Panc1 (cell line): ENCODE measurements at regions not wholly inside any gene's neighbourhood (a gene's known extent, or its start where the extent isn't known, plus 50 kb on each side); places are given as distances from the start of the nearest gene placed in this dataset.
"Not testable (repeated sequence)": the region's sequence is repeated elsewhere in the genome, so short reads cannot be mapped to it uniquely, and the experiment has no call there.

Experiments
- ATAC-seq: fragments of 200-7000 bp; cut with Tn5 transposase; 2 replicates; pipeline ENCODE4 v1.9.1; 2020; ENCODE audit warnings: mild to moderate bottlenecking, moderate library complexity
- BruUV-seq: library from RNA; stranded (reverse); fragments of 400-500 nt; replicated peaks from 2 replicates; lab custom pipeline; 2021; lab: Mats Ljungman, UMichigan
- CTCF ChIA-PET: fragments of 300-600 bp; sonication (Branson Sonifier 250); formaldehyde crosslinking; loops from one replicate; lab custom pipeline; 2022; ENCODE audit warnings: antibody characterized with exemption; lab: Charles Lee
- POLR2A ChIA-PET: fragments of 300-600 bp; sonication (Branson Sonifier 250); formaldehyde crosslinking; loops from one replicate; lab custom pipeline; 2022; ENCODE audit warnings: antibody characterized with exemption; lab: Charles Lee
- DNase-seq: peaks from one replicate; pipeline ENCODE4 v3.0.0-alpha.2; 2010; ENCODE audit warnings: low read depth, low spot score
- H3K27ac ChIP-seq: 2 replicates; pipeline ENCODE4 v1.5.1; 2011; ENCODE audit warnings: mild to moderate bottlenecking, low read length, inconsistent platforms
- H3K27me3 ChIP-seq: fragments of 200-500 bp; sonication (Bioruptor generic); 2 replicates; pipeline ENCODE4 v1.6.0; 2014; ENCODE audit warnings: low read length, inconsistent platforms; ENCODE audit not compliant: control insufficient read depth, insufficient read depth
- H3K36me3 ChIP-seq: fragments of 200-500 bp; sonication (Bioruptor generic); 2 replicates; pipeline ENCODE4 v1.5.1; 2014; ENCODE audit warnings: inconsistent platforms, mild to moderate bottlenecking, low read length, moderate library complexity; ENCODE audit not compliant: control insufficient read depth, insufficient read depth
- H3K4me1 ChIP-seq: 2 replicates; pipeline ENCODE4 v1.5.1; 2011; ENCODE audit warnings: inconsistent platforms, mild to moderate bottlenecking, low read length, moderate library complexity; ENCODE audit not compliant: control insufficient read depth, insufficient read depth
- H3K4me3 ChIP-seq, 2 experiments: 2 replicates each; pipeline ENCODE4 v1.5.1; 2011 to 2012; ENCODE audit warnings: low read depth in 2 of 2, low read length in 2 of 2, mild to moderate bottlenecking in 2 of 2, inconsistent platforms in 1 of 2, moderate library complexity in 1 of 2
- H3K9me3 ChIP-seq: fragments of 200-500 bp; sonication (Bioruptor generic); 2 replicates; pipeline ENCODE4 v1.5.1; 2014; ENCODE audit warnings: low read depth, mild to moderate bottlenecking, inconsistent platforms, low read length, moderate library complexity; ENCODE audit not compliant: control insufficient read depth, insufficient read depth
- POLR2AphosphoS5 ChIP-seq: IDR thresholded peaks from 2 replicates; pipeline ENCODE4 v1.6.1; 2012; ENCODE audit warnings: mild to moderate bottlenecking, low read depth, low read length, moderate library complexity
- REST ChIP-seq, 2 experiments: IDR thresholded peaks; 2 replicates each; pipeline ENCODE4 v1.6.1; 2011 to 2012; ENCODE audit warnings: low read depth in 2 of 2, control low read depth in 1 of 2, low read length in 1 of 2, mild to moderate bottlenecking in 1 of 2, moderate library complexity in 1 of 2; ENCODE audit not compliant: insufficient read depth in 1 of 2
- SIN3A ChIP-seq: IDR thresholded peaks from 2 replicates; pipeline ENCODE4 v1.6.1; 2012; ENCODE audit warnings: low read depth, mild to moderate bottlenecking, low read length, moderate library complexity, borderline replicate concordance; ENCODE audit not compliant: insufficient read depth
- TCF7L2 ChIP-seq: IDR thresholded peaks from 2 replicates; pipeline ENCODE4 v1.6.1; 2011; ENCODE audit warnings: mild to moderate bottlenecking, low read depth, low read length, inconsistent platforms
- in situ Hi-C: cut with HindIII; loops from 2 replicates; pipeline ENCODE4 v1.10.0; 2016; ENCODE audit warnings: low sequenced_read_pairs, low pct_unique_long_range_greater_than_20kb
- intact Hi-C: fragments of 100-400 bp; cut with micrococcal nuclease; formaldehyde crosslinking; loops from one replicate; pipeline ENCODE4 v1.10.0; 2022; ENCODE audit not compliant: unreplicated experiment
- TF ChIP-seq, protein P1 (sequence below): fragments of 450-650 bp; IDR thresholded peaks from 2 replicates; pipeline ENCODE4 v1.5.1; 2017; ENCODE audit warnings: mild to moderate bottlenecking

- Histone ChIP-seq H3K4me3 (no peak overlapping the region), H3K4me1 (no peaks in the 10 kb centered on the region), H3K36me3 (no peaks in the 10 kb centered on the region), H3K9me3 (no peaks in the 10 kb centered on the region), H3K27ac (no peak overlapping the region), H3K27me3 (no peaks in the 10 kb centered on the region)
- intact Hi-C loops = no loop called here
- DNase-seq (no peak), ATAC-seq (no peak)
- no TSS peak for BruUV-seq
- TF ChIP-seq, protein P1, sequence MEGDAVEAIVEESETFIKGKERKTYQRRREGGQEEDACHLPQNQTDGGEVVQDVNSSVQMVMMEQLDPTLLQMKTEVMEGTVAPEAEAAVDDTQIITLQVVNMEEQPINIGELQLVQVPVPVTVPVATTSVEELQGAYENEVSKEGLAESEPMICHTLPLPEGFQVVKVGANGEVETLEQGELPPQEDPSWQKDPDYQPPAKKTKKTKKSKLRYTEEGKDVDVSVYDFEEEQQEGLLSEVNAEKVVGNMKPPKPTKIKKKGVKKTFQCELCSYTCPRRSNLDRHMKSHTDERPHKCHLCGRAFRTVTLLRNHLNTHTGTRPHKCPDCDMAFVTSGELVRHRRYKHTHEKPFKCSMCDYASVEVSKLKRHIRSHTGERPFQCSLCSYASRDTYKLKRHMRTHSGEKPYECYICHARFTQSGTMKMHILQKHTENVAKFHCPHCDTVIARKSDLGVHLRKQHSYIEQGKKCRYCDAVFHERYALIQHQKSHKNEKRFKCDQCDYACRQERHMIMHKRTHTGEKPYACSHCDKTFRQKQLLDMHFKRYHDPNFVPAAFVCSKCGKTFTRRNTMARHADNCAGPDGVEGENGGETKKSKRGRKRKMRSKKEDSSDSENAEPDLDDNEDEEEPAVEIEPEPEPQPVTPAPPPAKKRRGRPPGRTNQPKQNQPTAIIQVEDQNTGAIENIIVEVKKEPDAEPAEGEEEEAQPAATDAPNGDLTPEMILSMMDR = no peak
- TF ChIP-seq TCF7L2 = no peak
- TF ChIP-seq REST (IDR thresholded peaks at IDR 0.05; ENCODE audit: insufficient read depth in 1 of 2, low read depth in 2 of 2, low read length in 1 of 2) = no peak
- TF ChIP-seq SIN3A = no peak
- TF ChIP-seq POLR2AphosphoS5 = no peak
- CTCF ChIA-PET = no interaction called here
- in situ Hi-C loops = no loop called here
- POLR2A ChIA-PET = no interaction called here
These were observed 1306.2 kb upstream of the PCDH20 start for GRCh38 chr13:62721893-62722292.

DNA sequence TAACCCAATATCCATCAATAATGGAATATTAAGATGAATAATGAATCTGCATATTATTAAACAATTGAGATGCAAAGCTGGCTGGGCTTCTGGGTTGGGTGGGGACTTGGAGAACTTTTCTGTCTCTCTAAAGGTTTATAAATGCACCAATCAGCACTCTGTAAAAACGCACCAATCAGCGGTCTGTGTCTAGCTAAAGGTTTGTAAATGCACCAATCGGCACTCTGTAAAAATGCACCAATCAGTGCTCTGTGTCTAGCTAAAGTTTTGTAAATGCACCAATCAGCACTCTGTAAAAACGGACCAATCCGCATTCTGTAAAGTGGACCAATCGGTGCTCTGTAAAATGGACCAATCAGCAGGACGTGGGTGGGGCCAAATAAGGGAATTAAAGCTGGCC, 1296.3 kb upstream of the PCDH20 start:
- CTCF ChIA-PET, intact Hi-C loops, H3K36me3 ChIP-seq, H3K4me1 ChIP-seq, POLR2A ChIA-PET, H3K9me3 ChIP-seq, H3K27ac ChIP-seq, DNase-seq, H3K4me3 ChIP-seq, ATAC-seq, H3K27me3 ChIP-seq, in situ Hi-C loops, BruUV-seq: not testable (repeated sequence)

DNA sequence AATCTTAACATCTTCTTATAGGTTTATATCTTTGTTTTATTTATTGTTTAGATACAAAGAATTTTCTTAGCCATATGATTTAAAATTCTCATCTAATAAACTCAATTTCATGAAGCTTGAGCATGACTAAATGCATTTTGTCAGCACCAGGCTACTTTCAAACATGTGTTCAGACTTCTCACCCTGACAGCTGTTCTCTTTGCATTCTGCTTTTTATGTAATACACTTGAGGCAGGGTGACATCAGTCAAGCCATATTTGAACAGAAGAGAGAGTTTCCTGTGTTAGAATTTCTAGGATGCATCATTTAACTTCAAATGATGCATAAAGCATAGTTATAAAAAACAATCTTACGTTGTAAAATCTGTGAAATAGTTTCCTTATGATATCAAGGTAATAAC, 1295.1 kb upstream of the PCDH20 start:
- BruUV-seq = no TSS peak
- CTCF ChIA-PET = no interaction called here
- intact Hi-C loops (no loop called here), in situ Hi-C loops (no loop called here)
- no peak for ATAC-seq
- POLR2A ChIA-PET = no interaction called here
- DNase-seq = no peak
- Histone ChIP-seq H3K4me1 (no peaks in the 10 kb centered on the region), H3K9me3 (no peaks in the 10 kb centered on the region), H3K27ac (no peak overlapping the region), H3K4me3 (no peak overlapping the region), H3K36me3 (no peaks in the 10 kb centered on the region), H3K27me3 (no peaks in the 10 kb centered on the region)
- TF ChIP-seq POLR2AphosphoS5 (no peak), REST (IDR thresholded peaks at IDR 0.05; ENCODE audit: insufficient read depth in 1 of 2, low read depth in 2 of 2, low read length in 1 of 2) (no peak), SIN3A (no peak), TCF7L2 (no peak)
- TF ChIP-seq, protein P1 = no peak
